NCI-H2107 treated with DMSO at 0.1 percent for 48 hours (cell line): ENCODE measurements at regions not wholly inside any gene's neighbourhood (a gene's known extent, or its start where the extent isn't known, plus 50 kb on each side); places are given as distances from the start of the nearest gene placed in this dataset.
"Not testable (repeated sequence)": the region's sequence is repeated elsewhere in the genome, so short reads cannot be mapped to it uniquely, and the experiment has no call there.

Experiments
- DNase-seq: peaks from one replicate; lab custom pipeline; 2025; ENCODE audit not compliant: unreplicated experiment; lab: John Stamatoyannopoulos, UW

DNA sequence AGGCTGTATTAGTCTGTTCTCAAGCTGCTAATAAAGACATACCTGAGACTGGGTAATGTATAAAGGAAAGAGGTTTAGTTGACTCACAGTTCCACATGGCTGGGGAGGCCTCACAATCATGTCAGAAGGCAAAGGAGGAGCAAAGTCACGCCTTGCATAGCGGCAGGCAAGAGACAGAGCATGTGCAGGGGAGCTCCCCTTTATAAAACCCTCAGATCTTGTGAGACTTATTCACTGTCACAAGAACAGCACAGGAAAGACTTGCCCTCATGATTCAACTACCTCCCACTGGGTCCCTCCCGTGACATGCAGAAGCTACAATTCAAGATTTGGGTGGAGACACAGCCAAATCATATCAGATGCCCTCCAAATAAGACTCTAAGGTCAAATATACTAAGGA is 139.4 kb upstream of the TOP1 start:
- DNase-seq, result not testable (repeated sequence)

DNA sequence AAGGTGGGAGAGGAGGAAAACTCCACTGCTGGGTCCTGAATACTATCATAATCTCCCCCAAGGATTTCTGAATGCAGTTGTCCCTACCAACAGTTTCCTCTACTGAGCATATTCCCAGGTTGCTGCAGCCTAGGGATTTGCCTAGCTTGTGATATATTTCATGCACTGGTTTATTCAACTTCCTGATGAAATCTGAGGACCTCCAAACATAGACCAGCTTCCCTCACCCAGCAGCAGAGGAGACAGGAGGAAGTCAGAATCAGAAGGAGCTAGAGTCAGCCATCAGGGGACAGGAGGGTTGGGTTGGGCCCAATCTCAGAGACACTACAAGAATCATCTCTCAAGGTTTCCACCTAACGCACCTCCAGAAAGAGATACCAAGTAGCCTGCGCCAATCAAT is 138.4 kb upstream of the TOP1 start:
- DNase-seq, result no peak

DNA sequence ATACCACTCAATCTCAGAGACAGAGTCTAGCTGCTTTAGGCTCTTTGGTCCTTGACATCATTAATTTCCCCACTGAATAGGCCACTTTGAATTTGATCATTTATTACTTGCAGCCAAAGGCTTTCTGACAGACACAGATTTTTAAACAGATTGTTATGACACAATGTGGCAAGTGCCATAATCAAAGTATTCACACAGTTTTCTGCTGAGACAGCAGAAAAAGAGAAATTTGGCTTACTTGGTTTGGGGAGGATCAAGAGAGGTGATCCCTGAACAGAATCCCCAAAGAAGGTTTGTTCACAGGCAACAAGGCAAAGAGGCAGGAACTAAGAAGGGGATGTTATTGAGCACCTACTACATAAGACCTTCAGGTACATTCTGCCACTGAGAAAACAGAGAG is 138.0 kb upstream of the TOP1 start:
- DNase-seq, result no peak

DNA sequence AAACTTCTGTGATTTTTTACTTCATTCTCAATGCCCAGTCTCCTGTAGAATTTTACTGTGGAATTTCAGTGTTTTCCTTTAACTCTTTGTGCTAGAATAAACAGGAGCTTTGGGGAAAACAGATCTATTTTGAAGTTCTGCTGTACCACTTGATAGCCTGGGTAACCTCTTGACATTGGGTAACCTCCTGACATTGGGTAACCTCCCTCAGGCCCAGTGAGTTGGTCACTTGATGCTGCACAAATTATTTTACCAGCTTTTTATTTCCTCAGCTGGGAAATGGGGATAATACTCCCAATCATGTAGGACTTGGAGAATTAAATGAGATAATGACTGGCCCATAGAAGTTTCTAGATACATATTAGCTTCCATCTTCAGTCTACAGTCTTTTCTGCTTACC is 137.3 kb upstream of the TOP1 start:
- DNase-seq, result no peak

DNA sequence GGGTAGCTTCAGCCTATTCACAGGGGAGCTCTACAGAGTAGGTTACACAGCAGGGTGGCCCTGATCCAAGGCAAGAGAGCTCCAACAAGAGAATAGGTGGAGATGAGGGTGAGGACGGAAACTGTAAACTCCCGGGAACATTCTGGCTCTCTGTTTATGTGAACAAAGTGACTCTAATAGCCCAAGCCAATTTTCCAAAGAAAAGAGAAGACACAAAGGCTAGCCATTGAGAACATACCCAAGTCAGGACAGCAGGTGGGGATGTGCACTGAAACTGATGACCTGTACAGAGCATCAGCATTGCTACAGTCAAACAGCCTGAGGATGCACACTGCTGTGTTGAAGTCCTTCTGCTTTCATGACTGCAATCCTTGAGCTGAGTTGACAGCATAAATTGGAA is 136.0 kb upstream of the TOP1 start:
- DNase-seq, result no peak

DNA sequence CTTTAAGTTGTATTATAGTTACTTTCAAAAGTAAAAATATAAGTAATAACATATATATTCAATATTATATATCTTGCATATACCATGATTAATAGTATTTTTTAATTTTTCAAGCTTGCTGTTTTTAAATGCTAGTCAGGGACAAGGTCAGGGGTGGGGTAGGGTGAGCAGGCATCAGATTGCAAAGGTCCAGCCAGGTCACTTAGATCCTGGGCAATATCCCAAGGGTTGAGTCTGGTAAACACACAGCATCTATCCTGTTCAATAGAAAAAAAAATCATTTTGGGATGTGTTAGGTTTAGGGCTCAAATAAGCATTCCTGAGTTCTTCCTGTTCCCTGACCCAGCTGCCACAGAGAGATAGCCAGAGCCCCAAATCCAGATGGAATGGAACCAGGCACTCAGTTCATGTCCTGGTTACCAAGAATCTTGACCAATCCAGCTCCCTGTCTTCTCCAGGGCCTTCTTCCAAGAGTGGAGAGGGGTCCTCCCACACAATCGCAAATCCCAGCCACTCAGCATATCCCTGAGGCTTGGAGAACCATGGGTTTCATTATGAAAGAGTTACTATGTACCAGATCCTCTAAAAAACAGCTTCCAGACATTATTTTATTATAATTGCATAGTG is 134.9 kb upstream of the TOP1 start:
- DNase-seq, result no peak

DNA sequence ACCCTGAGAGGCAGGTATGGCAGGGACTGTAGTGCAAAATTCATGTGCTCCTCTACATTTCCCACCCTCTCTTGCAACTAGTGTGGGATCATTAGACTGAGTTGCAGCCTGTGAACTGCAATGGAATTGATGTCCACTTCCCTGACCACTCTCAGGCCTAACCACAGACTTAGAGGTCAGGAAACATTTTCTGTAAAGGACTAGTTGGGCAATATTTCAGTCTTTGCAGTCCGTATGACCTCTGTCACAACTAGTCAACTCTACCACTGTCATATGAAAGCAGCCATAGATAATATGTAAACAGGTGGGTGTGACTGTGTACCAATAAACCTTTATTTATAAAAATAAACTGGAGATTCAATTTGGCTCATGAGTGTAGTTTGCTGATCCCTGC is 134.4 kb upstream of the TOP1 start:
- no peak for DNase-seq

DNA sequence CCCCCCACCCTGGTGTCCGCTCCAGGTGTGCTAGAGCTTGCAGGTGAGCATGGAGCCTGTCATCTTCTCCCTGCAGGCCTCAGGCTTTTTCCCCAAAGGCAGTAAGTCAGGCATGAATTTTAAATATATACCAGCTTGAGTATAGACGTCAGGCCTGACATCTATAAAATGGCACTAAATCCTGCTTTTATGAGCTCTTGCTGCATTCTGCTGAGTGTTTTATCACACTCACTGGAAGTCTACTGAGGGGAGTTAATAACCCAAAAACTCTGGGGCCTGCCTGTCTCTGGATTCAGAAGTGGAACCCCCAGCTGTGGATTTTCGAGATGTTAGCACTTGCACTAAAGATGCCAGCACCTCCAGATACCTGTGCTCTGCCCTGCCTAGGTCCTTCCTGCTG is 133.4 kb upstream of the TOP1 start:
- no peak for DNase-seq

DNA sequence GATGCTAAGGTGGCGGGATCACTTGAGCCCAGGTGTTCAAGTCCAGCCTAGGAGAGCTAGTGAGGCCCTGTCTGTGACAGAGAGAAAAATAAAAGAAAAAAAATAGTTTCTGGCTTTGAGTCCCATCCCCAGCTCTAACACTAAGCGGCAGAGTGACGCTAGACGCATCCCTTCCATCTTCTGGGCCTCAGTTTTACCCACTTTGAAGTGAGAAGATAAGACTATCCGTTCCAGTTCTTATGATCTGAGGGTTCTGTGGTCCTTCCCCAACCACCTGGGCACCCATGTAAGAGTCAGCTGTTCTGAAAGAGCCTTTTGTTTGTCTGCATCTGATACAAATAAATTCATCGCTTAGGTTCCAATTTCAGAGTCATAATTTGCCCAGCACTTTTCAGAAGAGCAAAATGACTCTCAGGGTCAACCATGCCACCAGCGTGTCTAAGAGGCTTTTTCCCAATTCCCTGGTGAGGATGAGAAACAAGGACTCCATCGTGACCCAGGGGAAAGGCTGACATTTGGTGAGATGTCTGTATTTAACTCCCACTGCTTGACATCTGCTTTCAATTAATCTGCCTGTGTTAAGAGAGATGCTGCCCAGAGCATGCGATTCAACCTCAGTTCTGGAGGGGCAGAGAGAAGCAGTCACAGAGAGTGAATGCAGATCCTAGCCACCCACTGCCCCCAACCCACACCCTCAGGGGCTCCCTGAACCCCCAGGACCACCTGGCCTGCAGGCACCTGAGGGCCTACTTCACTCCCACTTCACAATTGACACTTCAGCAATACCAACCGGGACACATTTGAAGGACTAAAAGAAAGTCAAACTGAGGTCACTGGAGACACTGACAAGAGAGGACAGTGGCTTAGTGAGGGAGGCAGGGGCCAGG is 131.6 kb upstream of the TOP1 start:
- DNase-seq, result no peak

DNA sequence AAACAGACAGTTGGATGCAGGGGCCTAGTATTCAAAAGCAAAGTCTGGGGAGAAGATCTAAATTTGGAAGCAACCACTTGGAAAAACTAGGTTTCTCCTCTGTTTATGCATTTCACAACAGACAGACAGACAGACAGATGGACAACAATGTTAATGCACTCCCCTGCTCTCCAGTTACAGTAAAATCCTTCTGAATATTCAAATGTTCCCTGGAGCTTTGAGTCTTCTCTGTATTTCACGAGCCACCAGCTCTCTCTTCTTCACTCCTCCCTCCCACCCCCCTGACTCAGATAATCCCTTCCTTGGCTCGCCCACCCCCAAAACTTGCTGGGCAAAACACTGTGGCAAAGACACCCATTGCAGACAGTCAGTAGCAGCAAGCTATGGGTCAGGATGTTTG is 129.3 kb upstream of the TOP1 start:
- DNase-seq, result no peak

DNA sequence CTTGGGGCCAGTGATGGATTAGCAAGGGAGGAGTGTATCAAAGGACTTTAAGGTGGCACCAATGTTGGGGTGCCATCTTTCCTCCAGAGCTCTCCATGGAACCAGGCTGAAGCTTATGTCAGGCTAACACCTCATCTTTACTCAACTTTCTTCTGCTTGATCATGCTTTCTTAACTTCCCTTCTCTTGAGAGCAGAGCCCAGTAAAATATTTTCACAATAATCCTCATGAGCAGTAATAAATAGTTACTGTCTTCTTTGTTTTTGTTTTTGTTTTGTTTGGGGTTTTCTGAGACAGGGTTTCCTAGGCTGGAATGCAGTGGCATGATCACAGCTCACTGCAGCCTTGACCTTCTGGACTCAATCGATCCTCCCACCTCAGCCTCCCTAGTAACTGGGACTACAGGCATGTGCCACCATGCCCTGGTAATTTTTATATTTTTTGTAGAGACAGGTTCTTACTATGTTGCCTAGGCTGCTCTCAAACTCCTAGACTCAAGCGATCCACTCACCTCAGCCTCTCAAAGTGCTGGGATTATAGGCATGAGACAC is 127.9 kb upstream of the TOP1 start:
- no peak for DNase-seq

DNA sequence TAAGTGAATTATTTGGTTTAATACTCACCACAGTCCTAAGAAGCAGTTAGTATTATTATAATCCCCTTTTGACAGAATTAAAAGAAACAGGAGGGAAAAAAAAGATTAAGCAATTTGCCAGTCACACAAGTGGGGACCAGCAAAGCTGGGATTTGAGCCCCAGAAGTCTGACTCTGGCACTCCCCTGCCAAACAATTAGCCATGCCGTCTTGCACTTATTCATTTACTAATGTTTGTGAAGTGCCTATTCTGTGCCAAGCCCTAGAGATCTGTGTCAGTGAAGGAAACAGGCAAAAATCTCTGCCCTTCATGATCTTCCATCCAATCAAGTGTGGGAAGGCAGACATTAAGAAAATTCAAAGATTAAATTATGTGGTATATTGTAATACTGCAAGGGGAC is 126.0 kb upstream of the TOP1 start:
- DNase-seq, result no peak

DNA sequence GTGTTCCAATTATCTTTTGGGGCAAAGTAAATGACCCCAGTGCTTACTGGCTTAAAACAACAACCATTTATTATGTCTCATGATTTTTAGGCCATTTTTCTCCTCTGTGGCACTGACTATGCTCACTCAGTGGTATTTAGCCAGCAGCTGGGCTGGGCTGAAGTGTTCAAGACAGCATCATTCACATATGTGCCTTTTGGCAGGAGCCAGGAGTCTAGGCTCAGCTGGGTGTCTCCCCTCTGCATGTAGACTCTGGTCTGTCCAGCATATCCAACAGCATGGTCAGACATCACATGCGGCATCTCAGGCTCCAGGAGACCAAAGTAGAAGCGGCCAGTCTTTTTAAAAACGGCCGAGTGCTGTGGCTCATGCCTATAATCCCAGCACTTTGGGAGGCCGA is 120.3 kb upstream of the TOP1 start:
- DNase-seq, result no peak

DNA sequence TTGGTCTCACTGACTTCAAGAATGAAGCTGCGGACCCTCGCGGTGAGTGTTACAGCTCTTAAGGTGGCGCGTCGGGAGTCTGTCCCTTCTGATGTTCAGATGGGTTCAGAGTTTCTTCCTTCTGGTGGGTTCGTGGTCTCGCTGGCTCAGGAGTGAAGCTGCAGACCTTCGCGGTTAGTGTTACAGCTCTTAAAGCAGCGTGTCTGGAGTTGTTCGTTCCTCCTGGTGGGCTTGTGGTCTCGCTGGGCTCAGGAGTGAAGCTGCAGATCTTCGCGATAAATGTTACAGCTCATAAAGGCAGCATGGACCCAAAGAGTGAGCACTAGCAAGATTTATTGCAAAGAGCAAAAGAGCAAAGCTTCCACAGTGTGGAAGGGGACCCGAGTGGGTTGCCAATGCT is 119.1 kb upstream of the TOP1 start:
- not testable (repeated sequence) for DNase-seq

DNA sequence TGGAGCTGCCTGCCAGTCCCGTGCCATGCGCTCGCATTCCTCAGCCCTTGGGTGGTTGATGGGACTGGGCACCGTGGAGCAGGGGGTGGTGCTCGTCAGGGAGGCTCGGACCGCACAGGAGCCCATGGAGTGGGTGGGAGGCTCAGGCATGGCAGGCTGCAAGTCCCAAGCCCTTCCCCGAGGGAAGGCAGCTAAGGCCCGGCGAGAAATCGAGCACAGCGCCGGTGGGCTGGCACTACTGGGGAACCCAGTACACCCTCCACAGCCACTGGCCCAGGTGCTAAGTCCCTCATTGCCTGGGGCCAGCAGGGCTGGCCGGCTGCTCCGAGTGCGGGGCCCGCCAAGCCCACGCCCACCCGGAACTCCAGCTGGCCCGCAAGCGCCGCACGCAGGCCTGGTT is 118.2 kb upstream of the TOP1 start:
- DNase-seq, result not testable (repeated sequence)

DNA sequence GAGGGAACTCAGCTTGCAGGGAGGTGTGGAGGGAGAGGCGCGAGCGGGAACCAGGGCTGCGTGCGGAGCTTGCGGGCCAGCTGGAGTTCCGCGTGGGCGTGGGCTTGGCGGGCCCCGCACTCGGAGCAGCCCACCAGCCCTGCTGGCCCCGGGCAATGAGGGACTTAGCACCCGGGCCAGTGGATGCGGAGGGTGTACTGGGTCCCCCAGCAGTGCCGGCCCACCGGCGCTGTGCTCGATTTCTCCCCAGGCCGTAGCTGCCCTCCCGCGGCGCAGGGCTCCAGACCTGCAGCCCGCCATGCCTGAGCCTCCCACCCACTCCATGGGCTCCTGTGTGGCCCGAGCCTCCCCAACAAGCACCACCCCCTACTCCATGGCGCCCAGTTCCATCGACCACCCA is 117.5 kb upstream of the TOP1 start:
- not testable (repeated sequence) for DNase-seq

DNA sequence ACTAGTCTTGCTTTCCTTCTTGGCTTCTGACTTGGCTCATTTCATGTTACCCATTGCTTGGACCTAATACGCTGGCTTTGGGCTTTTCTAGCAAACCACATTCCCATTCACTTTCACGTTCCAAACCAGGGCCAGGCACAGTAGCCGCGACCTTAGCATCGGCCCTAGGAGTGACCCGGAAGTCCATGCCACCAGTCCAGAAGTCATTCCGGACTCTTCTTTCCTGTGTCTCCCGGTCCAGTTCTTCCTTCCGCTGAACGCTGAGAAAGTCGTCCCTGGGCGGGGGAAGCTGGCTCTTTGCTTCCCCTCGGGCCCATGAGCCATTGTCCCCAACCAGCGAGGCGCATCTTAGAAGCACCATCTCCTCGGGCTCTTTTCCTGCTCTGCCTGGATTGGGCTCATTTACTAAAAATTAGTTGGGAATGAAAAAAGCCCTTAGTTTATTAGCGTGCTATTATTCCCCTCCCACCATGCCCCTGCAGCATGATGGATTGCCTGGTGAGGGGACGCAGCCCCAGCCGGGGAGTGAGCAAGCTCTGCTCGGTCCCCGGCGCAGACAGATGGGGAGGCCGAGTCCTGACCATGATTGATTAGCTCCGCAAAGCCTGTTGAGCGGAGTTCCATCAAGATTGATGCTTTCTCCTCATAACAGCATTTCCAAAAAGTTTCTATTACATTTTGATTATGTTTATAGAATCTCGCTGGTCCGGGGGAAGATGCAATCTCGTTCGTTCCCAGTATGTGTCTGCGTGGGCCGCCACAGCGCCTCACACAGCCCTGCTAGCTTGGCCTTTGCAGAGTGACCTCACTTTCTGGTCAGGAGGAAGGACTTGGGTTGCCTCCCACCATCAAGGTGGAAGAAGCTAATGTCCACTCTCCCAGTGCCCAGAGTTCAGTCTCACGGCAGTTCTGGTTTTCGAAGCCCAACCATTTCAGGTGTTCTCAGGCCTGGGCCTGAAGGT is 115.1 kb upstream of the TOP1 start:
- no peak for DNase-seq

DNA sequence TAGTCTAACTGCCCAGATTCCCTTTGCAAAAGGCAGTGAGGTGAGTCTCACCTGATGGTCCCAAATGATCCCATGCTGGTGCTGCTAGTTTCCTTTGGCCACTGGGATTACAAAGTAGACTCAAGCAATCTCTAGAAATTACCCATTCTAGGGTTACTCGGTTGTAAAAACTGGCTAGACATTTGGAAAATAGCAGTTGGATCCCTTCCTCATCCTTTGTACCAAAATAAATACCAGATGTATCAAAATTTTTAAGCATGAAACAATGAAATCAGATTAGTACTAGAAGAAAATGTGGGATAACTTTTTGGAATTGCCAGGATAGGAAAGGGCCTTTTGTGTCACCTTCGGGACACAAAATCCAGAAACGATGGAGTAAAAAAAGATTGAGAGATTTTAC is 112.9 kb upstream of the TOP1 start:
- DNase-seq, result no peak

DNA sequence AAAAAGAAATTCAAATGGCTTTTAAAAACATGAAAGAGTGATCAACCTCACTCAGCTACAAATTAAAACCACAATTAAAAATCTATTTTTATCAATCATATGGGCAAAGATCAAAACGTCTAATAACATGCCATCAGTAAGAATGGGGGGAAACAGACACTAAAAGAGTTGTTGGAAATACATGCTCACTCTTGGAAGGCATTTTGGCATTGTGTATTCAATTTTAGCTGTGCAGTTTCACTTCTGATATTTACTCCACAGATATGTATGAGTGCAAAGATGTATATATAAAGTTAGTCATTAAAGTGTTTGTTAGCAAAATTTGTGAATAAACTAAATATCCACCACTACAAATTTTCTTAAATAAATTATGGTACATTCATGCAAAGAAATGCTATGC is 112.3 kb upstream of the TOP1 start:
- DNase-seq, result no peak

DNA sequence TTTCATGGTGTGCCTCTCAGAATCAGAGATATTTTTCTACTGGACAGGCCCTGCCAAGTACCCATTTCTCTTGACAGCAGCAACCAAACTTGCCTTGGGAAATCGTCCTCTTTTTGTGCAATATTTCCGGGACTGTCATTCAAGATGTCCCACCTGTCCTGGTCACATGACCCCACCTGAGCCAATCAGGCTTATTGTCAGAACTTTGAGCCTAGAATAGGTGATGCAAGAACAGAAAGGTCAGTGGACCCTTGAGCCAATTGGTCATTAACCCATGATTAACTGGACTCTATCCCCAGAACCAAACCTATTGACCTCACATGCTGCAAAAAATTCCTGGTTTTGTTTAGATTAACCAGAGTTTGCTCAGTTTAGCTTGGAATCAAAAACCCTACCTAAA is 108.3 kb upstream of the TOP1 start:
- no peak for DNase-seq

DNA sequence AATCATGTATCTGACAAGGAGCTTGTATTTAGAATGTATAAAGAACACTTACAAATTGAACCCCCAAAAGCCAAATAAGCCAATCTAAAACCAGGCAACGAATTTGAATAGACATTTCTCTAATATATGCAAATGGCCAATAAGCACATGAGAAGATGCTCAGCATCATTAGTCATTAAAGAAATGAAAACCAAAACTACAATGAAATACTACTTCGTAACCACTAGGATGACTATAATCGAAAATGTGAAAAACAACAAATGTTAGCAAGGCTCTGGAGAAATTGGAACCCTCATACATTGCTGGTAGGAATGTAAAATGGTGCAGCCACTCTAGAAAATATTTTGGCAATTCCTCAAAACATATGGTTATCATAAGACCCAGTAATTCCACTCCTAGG is 105.8 kb upstream of the TOP1 start:
- no peak for DNase-seq
